Activated CD4-positive, alpha-beta memory T cell treated with anti-CD3 and anti-CD28 coated beads, Interleukin-2, amount 10 ng/mL, durations not matched to agents 7 days and 5 days (primary cell): ENCODE measurements at regions not wholly inside any gene's neighbourhood (a gene's known extent, or its start where the extent isn't known, plus 50 kb on each side); places are given as distances from the start of the nearest gene placed in this dataset.

Experiments used
- CTCF ChIA-PET: fragments of 350-600 bp; sonication (Branson Sonifier 250); formaldehyde crosslinking; loops from one replicate; lab custom pipeline; 2021; ENCODE audit warnings: antibody characterized with exemption, inconsistent platforms; lab: Charles Lee
- POLR2A ChIA-PET: fragments of 350-600 bp; sonication (Branson Sonifier 250); formaldehyde crosslinking; loops from one replicate; lab custom pipeline; 2021; ENCODE audit warnings: antibody characterized with exemption; lab: Charles Lee
- DNase-seq: peaks from one replicate; pipeline ENCODE4 v3.0.0-alpha.2; 2020
- H3K27ac Mint-ChIP-seq: one replicate; pipeline ENCODE4 v1.8.0; 2021; ENCODE audit warnings: mild to moderate bottlenecking, mixed read lengths
- H3K27me3 Mint-ChIP-seq: one replicate; pipeline ENCODE4 v1.8.0; 2021; ENCODE audit warnings: mixed read lengths
- H3K36me3 Mint-ChIP-seq: one replicate; pipeline ENCODE4 v1.8.0; 2021; ENCODE audit warnings: low read depth, mixed read lengths
- H3K4me1 Mint-ChIP-seq: one replicate; pipeline ENCODE4 v1.8.0; 2021; ENCODE audit warnings: mixed read lengths
- H3K4me3 Mint-ChIP-seq: one replicate; pipeline ENCODE4 v1.8.0; 2021; ENCODE audit warnings: mild to moderate bottlenecking, mixed read lengths
- H3K9me3 Mint-ChIP-seq: one replicate; pipeline ENCODE4 v1.8.0; 2021; ENCODE audit warnings: mixed read lengths

DNA sequence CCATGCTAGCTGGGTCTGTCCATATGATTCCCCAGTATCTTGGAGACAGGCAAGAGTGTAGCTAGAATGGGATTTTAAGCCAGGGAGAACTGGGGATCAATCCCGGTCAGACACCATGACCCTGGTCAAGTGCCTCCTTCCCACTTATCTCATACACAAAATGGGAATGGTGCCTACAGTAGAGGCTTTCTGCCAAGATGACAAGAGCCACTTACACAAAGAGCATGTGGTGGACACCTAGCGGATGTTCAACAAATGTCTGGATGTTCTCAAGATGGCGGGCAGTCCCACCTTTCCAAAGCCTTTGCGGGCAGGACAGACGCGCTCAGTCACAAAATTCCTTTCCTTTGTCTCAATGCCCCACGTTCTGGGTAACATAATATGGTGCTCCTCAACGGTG, 57.3 kb downstream of the MAF start:
- Mint-ChIP-seq H3K27ac (no peak overlapping the region), H3K4me3 (no peak overlapping the region), H3K27me3 (peaks cover 12% of the 10 kb centered on the region), H3K4me1 (no peaks in the 10 kb centered on the region), H3K9me3 (no peaks in the 10 kb centered on the region), H3K36me3 (no peaks in the 10 kb centered on the region)
- POLR2A ChIA-PET: no interaction called here
- no peak for DNase-seq
- CTCF ChIA-PET: no interaction called here

- ChIA-PET POLR2A (no interaction called here), CTCF (no interaction called here)
These were observed 58.2 kb downstream of the MAF start for GRCh38 chr16:79542237-79542774.

DNA sequence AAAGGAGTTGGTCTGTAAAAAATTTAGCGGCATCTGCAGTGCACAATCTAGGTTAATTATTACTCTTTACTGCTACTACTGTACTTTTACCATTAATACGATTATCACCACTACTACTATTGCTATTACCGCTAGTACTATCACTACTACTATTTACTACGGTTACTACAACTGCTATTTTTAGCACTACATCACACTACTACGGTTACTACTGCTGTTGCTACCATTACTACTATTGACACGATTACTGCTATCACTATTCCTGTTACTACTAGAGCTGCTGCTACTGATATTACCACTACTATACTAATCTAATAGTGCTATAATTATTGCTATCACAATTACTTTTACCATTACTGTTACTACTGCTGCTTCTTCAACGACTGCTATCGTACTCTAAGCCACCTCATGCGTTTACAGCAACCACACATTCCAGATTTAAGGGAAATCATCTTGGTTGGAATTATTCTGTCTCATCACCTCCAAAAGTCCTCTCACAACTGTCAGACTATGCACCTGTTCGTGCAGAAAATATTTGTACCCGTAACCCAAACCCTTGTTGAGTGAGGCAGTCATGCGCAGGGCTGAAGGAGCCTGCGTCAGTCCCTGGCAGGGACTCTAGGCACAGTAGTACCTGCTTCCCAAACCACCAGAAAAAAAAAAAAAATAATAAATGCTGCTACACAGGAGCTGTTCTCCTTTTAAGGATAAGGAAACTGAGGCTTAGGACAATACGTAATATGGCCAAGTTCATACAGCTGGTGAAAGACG, 59.5 kb downstream of the MAF start:
- H3K9me3 Mint-ChIP-seq: no peaks in the 10 kb centered on the region
- ChIA-PET POLR2A (no interaction called here), CTCF (interaction anchor here (0.7 kb wide), 1 partner anchor 505 kb away, joined by 3 read pairs; no protein-coding TSS in a partner anchor)
- H3K27me3 Mint-ChIP-seq: peaks cover 4% of the 10 kb centered on the region
- H3K4me3 Mint-ChIP-seq: no peak overlapping the region
- H3K27ac Mint-ChIP-seq: no peak overlapping the region
- H3K4me1 Mint-ChIP-seq: no peaks in the 10 kb centered on the region
- no peak for DNase-seq
- no peaks in the 10 kb centered on the region for H3K36me3 Mint-ChIP-seq

More at GRCh38 chr16:79542237-79542774, 58.2 kb downstream of the MAF start:
- Mint-ChIP-seq H3K4me1 (no peaks in the 10 kb centered on the region), H3K36me3 (no peaks in the 10 kb centered on the region), H3K4me3 (no peak overlapping the region), H3K9me3 (no peaks in the 10 kb centered on the region), H3K27ac (no peak overlapping the region), H3K27me3 (peaks cover 9% of the 10 kb centered on the region)
- DNase-seq: no peak

DNA sequence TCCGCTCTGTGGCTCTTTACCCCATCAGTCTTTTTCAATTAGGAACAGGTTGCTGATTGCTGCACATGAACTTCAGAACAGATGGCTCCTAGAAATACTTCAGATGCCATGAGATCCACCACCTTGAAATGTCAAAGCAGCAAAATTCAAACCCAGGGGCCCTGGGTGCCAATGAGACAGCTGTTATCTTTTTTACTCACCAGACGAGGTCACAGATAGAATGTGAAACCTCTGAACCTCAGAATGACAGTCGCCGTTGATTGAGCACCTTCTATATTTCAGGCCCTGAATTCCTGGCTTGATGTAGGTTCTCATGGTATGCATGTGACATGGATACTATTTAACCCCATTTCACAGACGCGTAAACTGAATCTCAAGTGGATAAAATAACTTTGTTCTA, 63.0 kb downstream of the MAF start:
- H3K4me3 Mint-ChIP-seq: no peak overlapping the region
- no peak for DNase-seq
- H3K27me3 Mint-ChIP-seq: no peaks in the 10 kb centered on the region
- CTCF ChIA-PET: no interaction called here
- no peaks in the 10 kb centered on the region for H3K36me3 Mint-ChIP-seq
- H3K27ac Mint-ChIP-seq: no peak overlapping the region
- POLR2A ChIA-PET: no interaction called here
- no peaks in the 10 kb centered on the region for H3K4me1 Mint-ChIP-seq
- no peaks in the 10 kb centered on the region for H3K9me3 Mint-ChIP-seq

GRCh38 chr16:79536958-79537357, 63.6 kb downstream of the MAF start:
- POLR2A ChIA-PET: no interaction called here
- Mint-ChIP-seq H3K27me3 (no peaks in the 10 kb centered on the region), H3K9me3 (no peaks in the 10 kb centered on the region), H3K4me3 (no peak overlapping the region), H3K27ac (no peak overlapping the region), H3K36me3 (no peaks in the 10 kb centered on the region), H3K4me1 (no peaks in the 10 kb centered on the region)
- CTCF ChIA-PET: no interaction called here
- DNase-seq: no peak

DNA sequence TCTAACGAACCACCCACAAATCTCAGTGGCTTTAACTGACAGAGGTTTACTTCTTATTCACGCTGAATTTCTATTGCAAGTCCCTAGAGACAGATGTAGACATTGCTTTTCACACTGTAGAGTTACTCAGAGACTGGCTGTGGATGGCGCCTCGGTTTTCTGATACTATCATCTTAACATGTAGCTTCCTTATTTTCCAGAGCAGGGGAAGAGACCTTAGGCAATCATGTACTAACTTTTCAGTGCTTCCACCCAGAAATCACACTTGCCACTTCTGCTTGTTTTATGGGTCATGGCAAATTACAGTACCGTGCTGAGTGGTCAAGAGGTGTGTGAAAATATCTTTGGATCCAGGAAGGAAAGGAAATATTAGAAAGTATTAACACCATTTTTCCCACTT, 65.4 kb downstream of the MAF start:
- no peak for DNase-seq
- CTCF ChIA-PET: no interaction called here
- Mint-ChIP-seq H3K4me3 (no peak overlapping the region), H3K27me3 (no peaks in the 10 kb centered on the region), H3K9me3 (no peaks in the 10 kb centered on the region), H3K4me1 (no peaks in the 10 kb centered on the region), H3K27ac (no peak overlapping the region), H3K36me3 (no peaks in the 10 kb centered on the region)
- POLR2A ChIA-PET: no interaction called here

GRCh38 chr16:79534143-79534542, 66.4 kb downstream of the MAF start:
- DNase-seq: no peak
- Mint-ChIP-seq H3K27ac (no peak overlapping the region), H3K27me3 (no peaks in the 10 kb centered on the region), H3K36me3 (no peaks in the 10 kb centered on the region), H3K9me3 (no peaks in the 10 kb centered on the region), H3K4me1 (no peaks in the 10 kb centered on the region), H3K4me3 (no peak overlapping the region)
- ChIA-PET CTCF (interaction anchor here (0.6 kb wide), 1 partner anchor 934 kb away, joined by 3 read pairs; no protein-coding TSS in a partner anchor), POLR2A (no interaction called here)

DNA sequence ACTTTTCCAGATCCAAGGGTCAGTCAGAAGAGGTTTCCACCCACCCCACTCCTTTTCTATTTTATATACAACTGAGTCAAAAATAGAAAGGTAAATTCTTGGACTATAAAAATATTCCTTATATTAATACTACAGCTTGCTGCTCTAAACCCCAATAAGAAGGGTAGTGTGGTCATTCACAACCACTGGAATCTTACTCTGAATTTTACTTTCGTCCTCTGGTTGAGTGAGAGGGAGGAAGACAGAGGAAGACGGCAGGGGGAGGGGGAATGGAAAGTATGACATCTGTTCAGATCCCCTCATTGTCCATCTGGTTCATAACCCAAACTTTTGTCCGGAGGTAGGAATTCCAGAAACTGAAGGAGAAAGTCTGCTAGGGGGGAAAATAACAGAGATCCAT, 67.2 kb downstream of the MAF start:
- POLR2A ChIA-PET: no interaction called here
- CTCF ChIA-PET: no interaction called here

DNA sequence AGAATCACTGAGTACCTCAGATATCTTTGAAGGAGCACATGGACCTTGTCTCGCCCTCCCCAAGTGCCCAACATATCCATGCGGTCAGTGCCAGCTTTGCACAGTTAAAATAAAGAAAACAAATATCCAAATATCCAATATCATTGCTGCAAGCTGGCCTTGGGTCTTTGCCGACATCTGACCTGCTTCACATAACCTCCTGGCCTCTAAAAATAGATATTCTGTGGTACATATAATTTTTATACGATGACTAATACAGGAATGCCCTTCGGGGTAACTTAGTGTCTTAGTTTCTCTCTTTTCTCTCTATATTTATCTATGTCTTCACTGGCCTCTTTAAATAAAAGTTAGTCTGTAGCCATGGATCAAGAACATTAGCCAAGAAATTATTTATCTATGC, 67.8 kb downstream of the MAF start:
- Mint-ChIP-seq H3K27ac (no peak overlapping the region), H3K4me1 (no peaks in the 10 kb centered on the region), H3K27me3 (no peaks in the 10 kb centered on the region), H3K36me3 (no peaks in the 10 kb centered on the region), H3K4me3 (no peak overlapping the region), H3K9me3 (no peaks in the 10 kb centered on the region)
- CTCF ChIA-PET: no interaction called here
- no peak for DNase-seq
- POLR2A ChIA-PET: no interaction called here

More for the DNA sequence above, 67.2 kb downstream of the MAF start:
- Mint-ChIP-seq H3K4me1 (no peaks in the 10 kb centered on the region), H3K36me3 (no peaks in the 10 kb centered on the region), H3K9me3 (no peaks in the 10 kb centered on the region), H3K4me3 (no peak overlapping the region), H3K27ac (no peak overlapping the region), H3K27me3 (no peaks in the 10 kb centered on the region)
- no peak for DNase-seq

- no peaks in the 10 kb centered on the region for H3K36me3 Mint-ChIP-seq
- H3K9me3 Mint-ChIP-seq: no peaks in the 10 kb centered on the region
- no peak for DNase-seq
- no peak overlapping the region for H3K4me3 Mint-ChIP-seq
- ChIA-PET CTCF (no interaction called here), POLR2A (no interaction called here)
- no peaks in the 10 kb centered on the region for H3K4me1 Mint-ChIP-seq
- H3K27me3 Mint-ChIP-seq: no peaks in the 10 kb centered on the region
- no peak overlapping the region for H3K27ac Mint-ChIP-seq
These were observed 68.3 kb downstream of the MAF start for GRCh38 chr16:79532273-79532672.

DNA sequence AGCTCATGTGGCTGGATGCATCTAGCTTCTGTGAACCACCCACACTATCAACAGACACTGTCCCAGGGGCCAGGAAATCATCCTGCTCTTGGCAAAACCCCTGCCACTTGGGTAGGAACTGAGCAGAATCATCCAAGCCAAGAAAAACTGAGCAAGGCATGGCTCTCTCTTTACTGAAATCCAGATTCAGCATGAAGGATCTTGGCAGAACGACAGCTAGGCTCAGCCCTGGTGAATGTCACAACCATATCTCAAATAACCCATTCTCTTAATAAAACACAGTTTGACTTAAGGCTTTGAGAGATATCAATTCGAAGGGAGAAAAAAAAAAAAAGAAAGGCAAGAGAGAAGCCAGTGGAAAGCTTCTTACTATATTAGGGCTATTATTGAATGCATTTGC, 72.2 kb downstream of the MAF start:
- Mint-ChIP-seq H3K4me1 (no peaks in the 10 kb centered on the region), H3K36me3 (no peaks in the 10 kb centered on the region), H3K27me3 (peaks cover 5% of the 10 kb centered on the region), H3K9me3 (no peaks in the 10 kb centered on the region), H3K4me3 (no peak overlapping the region), H3K27ac (no peak overlapping the region)
- ChIA-PET POLR2A (no interaction called here), CTCF (interaction anchor here (0.6 kb wide), 1 partner anchor 15 kb away, joined by 3 read pairs; no protein-coding TSS in a partner anchor)
- no peak for DNase-seq

DNA sequence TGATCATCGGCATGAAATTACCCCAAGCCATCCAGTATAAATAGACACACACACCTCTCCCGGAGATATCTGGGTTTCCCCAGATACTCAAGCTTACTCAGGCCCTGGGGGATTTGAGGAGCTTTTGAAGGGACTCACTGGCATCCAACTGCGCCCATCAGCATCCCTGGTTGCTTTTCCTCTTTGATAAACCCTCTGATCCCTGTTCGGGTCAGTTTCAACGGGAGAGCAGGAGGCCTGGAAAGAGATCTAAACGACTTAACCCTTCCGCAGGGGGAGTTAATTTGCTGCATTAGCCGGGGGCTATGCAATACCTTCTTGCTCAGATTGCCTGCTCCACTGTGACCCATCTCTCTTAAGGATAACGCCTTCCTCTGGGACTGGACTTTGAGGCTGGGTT, 76.6 kb downstream of the MAF start:
- ChIA-PET POLR2A (no interaction called here), CTCF (no interaction called here)
- H3K27ac Mint-ChIP-seq: no peak overlapping the region
- no peak for DNase-seq
- H3K4me1 Mint-ChIP-seq: peaks cover 6% of the 10 kb centered on the region
- H3K36me3 Mint-ChIP-seq: no peaks in the 10 kb centered on the region
- H3K4me3 Mint-ChIP-seq: no peak overlapping the region
- peaks cover 15% of the 10 kb centered on the region for H3K27me3 Mint-ChIP-seq
- no peaks in the 10 kb centered on the region for H3K9me3 Mint-ChIP-seq

DNA sequence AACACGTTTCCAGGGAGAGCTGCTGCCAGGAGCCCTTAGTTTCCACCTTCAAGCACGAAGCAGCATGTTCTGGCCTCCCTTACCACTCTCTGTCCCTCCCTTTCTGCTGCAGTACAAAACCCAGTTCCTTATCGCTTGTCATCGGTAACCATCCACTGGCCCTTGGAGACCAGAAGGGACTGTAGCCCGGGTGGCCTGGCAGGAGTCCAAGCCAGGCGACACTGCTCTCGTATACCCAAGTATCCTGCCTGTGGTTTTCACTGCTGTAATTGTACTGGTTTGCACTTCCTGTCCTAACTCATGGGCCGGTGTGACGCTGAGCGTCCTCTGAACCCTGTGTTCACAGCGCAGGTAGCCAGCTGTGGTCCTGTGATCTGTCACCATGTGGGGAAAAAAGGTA, 81.1 kb downstream of the MAF start:
- POLR2A ChIA-PET: no interaction called here
- Mint-ChIP-seq H3K4me3 (no peak overlapping the region), H3K4me1 (peaks cover 6% of the 10 kb centered on the region), H3K36me3 (no peaks in the 10 kb centered on the region), H3K9me3 (no peaks in the 10 kb centered on the region), H3K27ac (no peak overlapping the region), H3K27me3 (peaks cover 13% of the 10 kb centered on the region)
- CTCF ChIA-PET: interaction anchor here (1.3 kb wide), 1 partner anchor 68 kb away, joined by 3 read pairs; no protein-coding TSS in a partner anchor
- no peak for DNase-seq

GRCh38 chr16:79517156-79517555, 83.4 kb downstream of the MAF start:
- Mint-ChIP-seq H3K4me3 (no peak overlapping the region), H3K27me3 (peaks cover 12% of the 10 kb centered on the region), H3K27ac (no peak overlapping the region), H3K4me1 (peaks cover 6% of the 10 kb centered on the region), H3K9me3 (no peaks in the 10 kb centered on the region), H3K36me3 (no peaks in the 10 kb centered on the region)
- ChIA-PET POLR2A (no interaction called here), CTCF (interaction anchor here (0.6 kb wide), 1 partner anchor 31 kb away, joined by 3 read pairs; no protein-coding TSS in a partner anchor)
- DNase-seq: no peak
